ENCODE measurements at regions not wholly inside any gene's neighbourhood (a gene's known extent, or its start where the extent isn't known, plus 50 kb on each side); places are given as distances from the start of the nearest gene placed in this dataset.

DNA sequence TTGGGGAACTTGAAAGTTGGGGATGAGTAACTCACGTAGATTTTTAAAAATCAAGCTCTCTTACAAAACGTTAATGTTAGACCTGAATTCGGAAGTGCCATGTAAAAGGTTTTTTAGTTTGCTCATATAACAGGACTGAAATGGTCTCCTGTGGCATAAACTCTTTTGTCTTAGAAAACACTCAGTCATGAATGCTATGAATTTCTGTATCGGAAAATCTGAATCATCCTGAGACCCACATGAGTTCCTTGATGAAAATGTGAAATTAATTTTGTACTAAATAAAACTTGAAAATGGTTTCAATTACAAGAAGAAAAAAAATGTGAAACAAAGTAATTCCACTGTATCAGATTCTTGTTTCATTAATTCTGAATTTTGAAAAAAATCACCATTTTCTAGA is 134.8 kb upstream of the BMPER start:
- TF ChIP-seq, protein P1, sequence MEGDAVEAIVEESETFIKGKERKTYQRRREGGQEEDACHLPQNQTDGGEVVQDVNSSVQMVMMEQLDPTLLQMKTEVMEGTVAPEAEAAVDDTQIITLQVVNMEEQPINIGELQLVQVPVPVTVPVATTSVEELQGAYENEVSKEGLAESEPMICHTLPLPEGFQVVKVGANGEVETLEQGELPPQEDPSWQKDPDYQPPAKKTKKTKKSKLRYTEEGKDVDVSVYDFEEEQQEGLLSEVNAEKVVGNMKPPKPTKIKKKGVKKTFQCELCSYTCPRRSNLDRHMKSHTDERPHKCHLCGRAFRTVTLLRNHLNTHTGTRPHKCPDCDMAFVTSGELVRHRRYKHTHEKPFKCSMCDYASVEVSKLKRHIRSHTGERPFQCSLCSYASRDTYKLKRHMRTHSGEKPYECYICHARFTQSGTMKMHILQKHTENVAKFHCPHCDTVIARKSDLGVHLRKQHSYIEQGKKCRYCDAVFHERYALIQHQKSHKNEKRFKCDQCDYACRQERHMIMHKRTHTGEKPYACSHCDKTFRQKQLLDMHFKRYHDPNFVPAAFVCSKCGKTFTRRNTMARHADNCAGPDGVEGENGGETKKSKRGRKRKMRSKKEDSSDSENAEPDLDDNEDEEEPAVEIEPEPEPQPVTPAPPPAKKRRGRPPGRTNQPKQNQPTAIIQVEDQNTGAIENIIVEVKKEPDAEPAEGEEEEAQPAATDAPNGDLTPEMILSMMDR (IDR thresholded peaks at IDR 0.05), result no peak
- TF ChIP-seq POLR2A (IDR thresholded peaks at IDR 0.05), result no peak
